HCT116 (cell line): ENCODE measurements at regions not wholly inside any gene's neighbourhood (a gene's known extent, or its start where the extent isn't known, plus 50 kb on each side); places are given as distances from the start of the nearest gene placed in this dataset.

ENCODE experiments used
- EGR1 ChIP-seq: IDR thresholded peaks from 2 replicates; pipeline ENCODE4 v1.6.1; 2012; ENCODE audit warnings: low read depth
- EZH2 ChIP-seq: fragments of 200-600 bp; sonication (generic); IDR thresholded peaks from 2 replicates; pipeline ENCODE4 v1.6.1; 2017; ENCODE audit warnings: antibody characterized with exemption, mixed run types
- EZH2phosphoT487 ChIP-seq: fragments of 200-600 bp; IDR thresholded peaks from 2 replicates; pipeline ENCODE4 v1.6.1; 2018; ENCODE audit warnings: antibody characterized with exemption, borderline replicate concordance
- POLR2A ChIP-seq: IDR thresholded peaks from 2 replicates; pipeline ENCODE4 v1.7.0; 2011; ENCODE audit warnings: borderline replicate concordance; ENCODE audit not compliant: insufficient read depth, insufficient read length; ENCODE audit errors: extremely low read depth
- REST ChIP-seq: IDR thresholded peaks from 2 replicates; pipeline ENCODE4 v1.6.1; 2012; ENCODE audit warnings: low read depth
- TF ChIP-seq, protein P1 (sequence below), 3 experiments: fragments of 200-600 bp in 1 of 3; sonication (generic) in 1 of 3; IDR thresholded peaks in 2 of 3; conservative IDR thresholded peaks in 1 of 3; 2 replicates each; pipeline ENCODE4 v1.5.1; 2012 to 2017; ENCODE audit warnings: low read depth in 2 of 3, low read length in 2 of 3, antibody characterized with exemption in 1 of 3, borderline replicate concordance in 1 of 3, control low read depth in 1 of 3, mild to moderate bottlenecking in 1 of 3, mixed read lengths in 1 of 3, mixed run types in 1 of 3, moderate library complexity in 1 of 3; ENCODE audit not compliant: insufficient read depth in 1 of 3

DNA sequence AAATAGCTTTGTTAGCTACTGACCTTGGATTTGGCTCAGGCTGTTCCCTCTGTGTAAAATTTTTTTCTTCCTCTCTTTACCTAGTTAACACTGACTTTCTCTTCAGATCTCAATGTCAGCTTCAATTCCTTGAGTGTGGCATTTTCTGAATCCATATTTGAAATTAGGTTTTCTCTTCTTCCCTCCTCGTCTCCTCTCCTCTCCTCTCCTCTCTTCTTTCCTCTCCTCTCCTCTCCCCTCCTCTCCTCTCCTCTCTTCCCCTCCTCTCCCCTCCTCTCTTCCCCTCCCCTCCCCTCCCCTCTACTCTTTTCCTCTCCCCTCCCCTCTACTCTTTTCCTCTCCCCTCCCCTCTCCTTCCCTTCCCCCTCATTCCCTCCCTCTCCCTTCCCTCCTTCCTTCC, 453.3 kb downstream of the BMP2 start:
- TF ChIP-seq EZH2phosphoT487 (no peak), EZH2 (no peak), REST (no peak), POLR2A (no peak), EGR1 (no peak)
- TF ChIP-seq, protein P1, sequence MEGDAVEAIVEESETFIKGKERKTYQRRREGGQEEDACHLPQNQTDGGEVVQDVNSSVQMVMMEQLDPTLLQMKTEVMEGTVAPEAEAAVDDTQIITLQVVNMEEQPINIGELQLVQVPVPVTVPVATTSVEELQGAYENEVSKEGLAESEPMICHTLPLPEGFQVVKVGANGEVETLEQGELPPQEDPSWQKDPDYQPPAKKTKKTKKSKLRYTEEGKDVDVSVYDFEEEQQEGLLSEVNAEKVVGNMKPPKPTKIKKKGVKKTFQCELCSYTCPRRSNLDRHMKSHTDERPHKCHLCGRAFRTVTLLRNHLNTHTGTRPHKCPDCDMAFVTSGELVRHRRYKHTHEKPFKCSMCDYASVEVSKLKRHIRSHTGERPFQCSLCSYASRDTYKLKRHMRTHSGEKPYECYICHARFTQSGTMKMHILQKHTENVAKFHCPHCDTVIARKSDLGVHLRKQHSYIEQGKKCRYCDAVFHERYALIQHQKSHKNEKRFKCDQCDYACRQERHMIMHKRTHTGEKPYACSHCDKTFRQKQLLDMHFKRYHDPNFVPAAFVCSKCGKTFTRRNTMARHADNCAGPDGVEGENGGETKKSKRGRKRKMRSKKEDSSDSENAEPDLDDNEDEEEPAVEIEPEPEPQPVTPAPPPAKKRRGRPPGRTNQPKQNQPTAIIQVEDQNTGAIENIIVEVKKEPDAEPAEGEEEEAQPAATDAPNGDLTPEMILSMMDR (IDR thresholded peaks at IDR 0.05 in 2 of 3, conservative IDR thresholded peaks at IDR 0.05 in 1 of 3; ENCODE audit: borderline replicate concordance in 1 of 3, insufficient read depth in 1 of 3, low read depth in 2 of 3, low read length in 2 of 3) = no peak
